HG03520 (cell line): ENCODE measurements at regions not wholly inside any gene's neighbourhood (a gene's known extent, or its start where the extent isn't known, plus 50 kb on each side); places are given as distances from the start of the nearest gene placed in this dataset.

Experiments used
- ATAC-seq: cut with Tn5 transposase; IDR thresholded peaks from one replicate; pipeline ENCODE4 v1.9.1; 2021; ENCODE audit warnings: mild to moderate bottlenecking, moderate library complexity; ENCODE audit not compliant: unreplicated experiment

DNA sequence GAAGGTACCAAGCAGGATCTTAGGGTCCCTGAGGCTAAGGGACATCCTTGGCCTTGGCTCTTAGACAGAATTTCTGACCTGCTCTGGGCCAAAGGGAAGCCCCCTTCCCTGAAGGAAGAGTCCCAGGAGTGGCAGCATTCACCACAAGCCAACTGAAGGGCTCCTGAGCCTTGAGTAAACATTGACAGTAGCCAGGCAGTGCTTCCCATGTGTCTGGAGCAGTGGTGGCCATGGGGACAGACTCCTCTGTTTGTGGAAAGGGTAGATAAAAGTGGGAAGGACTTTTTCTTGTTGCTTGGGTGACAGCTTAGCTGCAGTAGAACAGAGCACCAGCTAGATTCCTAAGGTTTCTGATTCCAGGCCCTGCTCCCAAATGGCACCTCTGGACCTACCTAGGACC lies 61.4 kb upstream of the VLDLR start:
- no peak for ATAC-seq

DNA sequence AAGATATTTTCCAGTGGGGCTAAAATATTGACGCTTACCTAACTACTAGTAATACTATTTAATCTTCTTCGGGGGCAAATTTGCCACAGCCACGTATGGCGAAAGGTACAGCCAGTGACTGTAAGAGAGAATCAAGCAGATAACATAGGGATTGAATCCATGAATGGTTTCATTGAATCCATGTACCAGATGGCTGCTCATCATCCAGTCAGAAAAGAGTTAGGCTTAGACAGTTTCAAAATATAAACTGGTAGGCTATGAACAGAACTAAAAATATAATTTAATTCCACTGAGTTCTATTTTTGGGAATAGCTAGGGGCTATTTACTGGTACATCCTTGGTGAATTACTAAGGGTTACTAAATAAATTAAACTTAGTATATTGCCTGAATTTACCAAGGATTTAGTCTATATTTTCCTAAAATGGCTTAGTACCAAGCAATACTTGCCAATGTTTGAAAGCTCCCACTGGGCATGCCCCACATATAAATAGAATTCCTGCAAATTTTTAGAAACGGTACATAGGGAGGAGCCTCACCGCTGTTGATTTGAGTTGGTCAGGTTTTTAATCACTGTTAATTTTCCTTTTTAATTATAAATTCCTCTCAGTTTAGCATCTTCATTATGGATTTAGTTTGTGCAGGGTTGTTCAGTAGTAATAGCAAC lies 55.8 kb upstream of the VLDLR start:
- ATAC-seq: no peak

DNA sequence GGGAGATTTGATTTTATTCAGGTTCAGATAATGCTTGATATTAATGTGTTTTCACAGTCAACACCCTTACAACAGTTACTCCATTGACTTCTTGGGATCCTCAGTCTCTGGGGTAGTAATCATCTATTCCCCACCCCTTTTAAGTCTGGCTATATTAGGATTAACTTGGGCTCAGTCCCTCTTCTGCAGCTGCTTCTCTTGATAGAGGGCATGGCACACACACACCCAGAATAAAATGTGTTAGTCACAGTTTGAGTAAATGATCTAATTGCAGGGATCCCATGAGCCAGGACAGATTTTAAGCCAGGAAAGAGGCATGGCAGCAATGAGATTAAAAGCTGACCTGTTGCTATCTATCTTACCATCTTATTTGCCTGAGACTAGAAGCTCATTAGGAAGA lies 53.7 kb upstream of the VLDLR start:
- ATAC-seq: no peak

DNA sequence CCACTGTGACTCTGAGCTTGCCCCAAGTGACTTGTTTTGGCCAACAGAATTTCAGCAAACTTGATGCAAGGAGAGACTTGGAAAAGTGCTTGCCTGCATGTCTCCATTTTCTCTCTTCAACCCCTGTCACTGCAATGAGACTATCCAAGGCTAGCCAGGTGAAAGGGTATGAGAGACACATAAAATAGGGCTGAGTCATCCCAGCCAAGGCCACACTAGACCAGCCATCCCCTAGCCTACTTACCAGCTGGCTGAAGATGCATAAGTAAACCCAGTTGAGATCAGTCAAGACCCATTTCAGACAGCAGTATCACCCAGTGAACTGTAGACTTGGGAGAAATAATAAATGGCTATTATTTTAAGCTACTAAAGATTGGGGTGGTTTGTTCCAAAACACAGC lies 52.9 kb upstream of the VLDLR start:
- ATAC-seq: no peak

DNA sequence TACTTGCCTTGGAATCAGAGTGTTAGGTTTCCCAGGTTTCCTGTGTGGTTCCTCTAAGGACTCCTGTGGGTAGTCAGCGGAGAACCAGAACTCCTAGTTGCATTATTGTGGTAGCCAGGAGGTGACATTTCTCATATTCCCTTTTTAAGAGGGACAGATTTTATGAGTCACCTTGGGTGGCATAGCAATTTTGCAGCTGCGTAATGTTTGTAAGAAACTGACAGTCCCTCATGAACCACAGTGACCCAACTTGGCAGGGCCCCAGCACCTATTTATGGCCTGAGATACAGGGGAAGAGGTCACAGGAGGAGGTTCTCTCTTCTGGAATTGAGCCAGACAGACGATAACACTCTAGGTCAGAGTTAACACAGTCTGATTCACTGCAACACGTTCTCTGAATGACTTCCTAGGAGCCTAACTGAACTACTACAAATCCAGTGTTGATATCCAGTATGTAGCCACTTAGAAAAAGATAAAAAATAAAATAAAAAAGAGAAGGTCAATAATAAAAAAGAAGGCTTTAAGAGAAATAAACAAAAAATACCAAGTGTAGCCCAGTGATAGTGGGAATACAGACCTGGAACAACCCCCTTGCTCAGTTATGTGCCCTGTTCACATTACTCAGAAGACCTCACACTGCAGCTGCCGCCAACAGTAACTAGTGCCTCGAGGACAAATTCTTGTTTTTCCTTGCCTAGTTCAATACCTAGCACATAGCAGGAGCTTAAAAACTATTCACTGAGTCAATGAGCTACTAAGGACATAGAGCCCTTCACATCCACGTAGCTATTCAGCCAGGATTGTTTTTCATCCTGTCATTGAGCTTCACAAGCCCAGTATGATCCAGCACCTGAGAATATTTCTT lies 50.7 kb upstream of the VLDLR start:
- ATAC-seq: no peak
